OCI-LY3 (cell line): ENCODE measurements at regions not wholly inside any gene's neighbourhood (a gene's known extent, or its start where the extent isn't known, plus 50 kb on each side); places are given as distances from the start of the nearest gene placed in this dataset.
A peak's percentile ranks its signal among the peaks of the same experiment; 100 is the strongest.

Experiments
- EZH2phosphoT487 ChIP-seq: fragments of 200-600 bp; shearing (Covaris generic); IDR thresholded peaks from 2 replicates; pipeline ENCODE4 v1.6.1; 2018; ENCODE audit warnings: antibody characterized with exemption, mixed run types, low read depth
- TF ChIP-seq, protein P1 (sequence below): fragments of 200-600, 300-600 bp; sonication (generic); IDR thresholded peaks from 2 replicates; pipeline ENCODE4 v1.5.1; 2014; ENCODE audit warnings: antibody characterized with exemption, low read length, low read depth

DNA sequence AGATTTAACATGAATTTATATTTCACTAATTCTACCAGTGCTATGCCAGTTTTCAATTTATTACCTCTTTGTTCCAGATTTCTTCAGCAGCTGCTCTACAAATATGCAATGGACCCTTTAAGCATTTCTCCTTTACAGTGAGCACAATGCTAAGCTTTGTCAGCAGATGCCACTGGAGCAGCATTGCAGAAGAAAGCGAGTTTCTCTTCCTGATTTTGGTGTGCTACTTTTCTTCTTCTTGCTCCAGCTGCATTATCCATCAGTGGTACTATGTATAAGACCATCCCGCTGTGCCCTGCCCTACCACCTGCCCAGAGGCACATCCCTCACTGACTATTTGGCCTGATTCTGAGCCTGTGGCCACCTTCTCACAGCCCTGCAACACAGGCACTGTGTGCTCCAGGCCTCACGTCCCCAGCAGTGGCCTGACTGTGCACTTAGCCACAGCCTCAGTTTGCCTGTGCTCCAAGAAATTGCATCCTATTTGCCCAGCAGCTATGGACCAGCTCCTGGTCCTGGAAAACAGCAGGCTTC, 84.1 kb downstream of the TNFAIP3 start:
- TF ChIP-seq, protein P1, sequence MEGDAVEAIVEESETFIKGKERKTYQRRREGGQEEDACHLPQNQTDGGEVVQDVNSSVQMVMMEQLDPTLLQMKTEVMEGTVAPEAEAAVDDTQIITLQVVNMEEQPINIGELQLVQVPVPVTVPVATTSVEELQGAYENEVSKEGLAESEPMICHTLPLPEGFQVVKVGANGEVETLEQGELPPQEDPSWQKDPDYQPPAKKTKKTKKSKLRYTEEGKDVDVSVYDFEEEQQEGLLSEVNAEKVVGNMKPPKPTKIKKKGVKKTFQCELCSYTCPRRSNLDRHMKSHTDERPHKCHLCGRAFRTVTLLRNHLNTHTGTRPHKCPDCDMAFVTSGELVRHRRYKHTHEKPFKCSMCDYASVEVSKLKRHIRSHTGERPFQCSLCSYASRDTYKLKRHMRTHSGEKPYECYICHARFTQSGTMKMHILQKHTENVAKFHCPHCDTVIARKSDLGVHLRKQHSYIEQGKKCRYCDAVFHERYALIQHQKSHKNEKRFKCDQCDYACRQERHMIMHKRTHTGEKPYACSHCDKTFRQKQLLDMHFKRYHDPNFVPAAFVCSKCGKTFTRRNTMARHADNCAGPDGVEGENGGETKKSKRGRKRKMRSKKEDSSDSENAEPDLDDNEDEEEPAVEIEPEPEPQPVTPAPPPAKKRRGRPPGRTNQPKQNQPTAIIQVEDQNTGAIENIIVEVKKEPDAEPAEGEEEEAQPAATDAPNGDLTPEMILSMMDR = peak; percentile 42
- TF ChIP-seq EZH2phosphoT487 = no peak
